Ovary (tissue), 3 donors: ENCODE measurements at regions not wholly inside any gene's neighbourhood (a gene's known extent, or its start where the extent isn't known, plus 50 kb on each side); places are given as distances from the start of the nearest gene placed in this dataset.

Source experiments
- CTCF ChIP-seq, 3 donors: fragments of 450-650 bp in 2 of 3; fragments of 200-600 bp in 1 of 3; IDR thresholded peaks; one replicate each; pipeline versions ENCODE4 v1.5.1 to v1.8.0; 2016 to 2022; ENCODE audit warnings: antibody characterized with exemption in 3 of 3, mild to moderate bottlenecking in 1 of 3
- POLR2A ChIP-seq: fragments of 450-650 bp; IDR thresholded peaks from one replicate; pipeline ENCODE4 v1.6.1; 2017; ENCODE audit warnings: antibody characterized with exemption, mild to moderate bottlenecking, moderate library complexity
- donor health status: DM: no; HTN: no; CAD: no.

GRCh38 chr11:42996421-42997307 lies 315.1 kb upstream of the API5 start:
- TF ChIP-seq CTCF (IDR thresholded peaks at IDR 0.05) (no peak), POLR2A (no peak)
